ENCODE measurements at regions not wholly inside any gene's neighbourhood (a gene's known extent, or its start where the extent isn't known, plus 50 kb on each side); places are given as distances from the start of the nearest gene placed in this dataset.

DNA sequence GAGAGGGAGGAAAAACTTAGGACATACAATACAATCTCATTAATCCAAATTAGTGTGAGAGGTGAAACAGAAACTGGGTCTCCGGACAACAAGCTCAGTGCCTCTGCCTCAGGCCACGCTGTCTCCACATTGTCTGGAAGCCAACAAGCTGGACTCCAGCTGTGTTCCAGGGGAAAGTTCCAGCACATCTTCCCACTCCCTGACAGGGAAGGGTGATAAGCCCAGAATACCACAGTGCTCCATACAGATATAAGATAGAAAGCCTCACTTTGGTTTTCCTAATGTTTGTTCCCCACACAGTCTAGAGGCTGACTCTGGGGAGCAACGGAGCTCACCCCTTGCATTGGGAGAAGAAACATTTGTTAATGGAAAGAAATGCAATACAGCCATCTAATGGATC, 117.1 kb upstream of the SPTLC3 start (continued):
- TF ChIP-seq, protein P1, sequence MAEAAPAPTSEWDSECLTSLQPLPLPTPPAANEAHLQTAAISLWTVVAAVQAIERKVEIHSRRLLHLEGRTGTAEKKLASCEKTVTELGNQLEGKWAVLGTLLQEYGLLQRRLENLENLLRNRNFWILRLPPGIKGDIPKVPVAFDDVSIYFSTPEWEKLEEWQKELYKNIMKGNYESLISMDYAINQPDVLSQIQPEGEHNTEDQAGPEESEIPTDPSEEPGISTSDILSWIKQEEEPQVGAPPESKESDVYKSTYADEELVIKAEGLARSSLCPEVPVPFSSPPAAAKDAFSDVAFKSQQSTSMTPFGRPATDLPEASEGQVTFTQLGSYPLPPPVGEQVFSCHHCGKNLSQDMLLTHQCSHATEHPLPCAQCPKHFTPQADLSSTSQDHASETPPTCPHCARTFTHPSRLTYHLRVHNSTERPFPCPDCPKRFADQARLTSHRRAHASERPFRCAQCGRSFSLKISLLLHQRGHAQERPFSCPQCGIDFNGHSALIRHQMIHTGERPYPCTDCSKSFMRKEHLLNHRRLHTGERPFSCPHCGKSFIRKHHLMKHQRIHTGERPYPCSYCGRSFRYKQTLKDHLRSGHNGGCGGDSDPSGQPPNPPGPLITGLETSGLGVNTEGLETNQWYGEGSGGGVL (CRISPR knock-in tag; IDR thresholded peaks at IDR 0.05), result no peak
- TF ChIP-seq HNRNPUL1 (IDR thresholded peaks at IDR 0.05; ENCODE audit: low read length) (no peak), RBFOX2 (IDR thresholded peaks at IDR 0.05; ENCODE audit: low read depth, low read length) (no peak), CBFA2T2 (conservative IDR thresholded peaks at IDR 0.05) (no peak), ARID1B (IDR thresholded peaks at IDR 0.05) (no peak)
- TF ChIP-seq, protein P2, sequence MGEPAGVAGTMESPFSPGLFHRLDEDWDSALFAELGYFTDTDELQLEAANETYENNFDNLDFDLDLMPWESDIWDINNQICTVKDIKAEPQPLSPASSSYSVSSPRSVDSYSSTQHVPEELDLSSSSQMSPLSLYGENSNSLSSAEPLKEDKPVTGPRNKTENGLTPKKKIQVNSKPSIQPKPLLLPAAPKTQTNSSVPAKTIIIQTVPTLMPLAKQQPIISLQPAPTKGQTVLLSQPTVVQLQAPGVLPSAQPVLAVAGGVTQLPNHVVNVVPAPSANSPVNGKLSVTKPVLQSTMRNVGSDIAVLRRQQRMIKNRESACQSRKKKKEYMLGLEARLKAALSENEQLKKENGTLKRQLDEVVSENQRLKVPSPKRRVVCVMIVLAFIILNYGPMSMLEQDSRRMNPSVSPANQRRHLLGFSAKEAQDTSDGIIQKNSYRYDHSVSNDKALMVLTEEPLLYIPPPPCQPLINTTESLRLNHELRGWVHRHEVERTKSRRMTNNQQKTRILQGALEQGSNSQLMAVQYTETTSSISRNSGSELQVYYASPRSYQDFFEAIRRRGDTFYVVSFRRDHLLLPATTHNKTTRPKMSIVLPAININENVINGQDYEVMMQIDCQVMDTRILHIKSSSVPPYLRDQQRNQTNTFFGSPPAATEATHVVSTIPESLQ (CRISPR knock-in tag; IDR thresholded peaks at IDR 0.05), result no peak

DNA sequence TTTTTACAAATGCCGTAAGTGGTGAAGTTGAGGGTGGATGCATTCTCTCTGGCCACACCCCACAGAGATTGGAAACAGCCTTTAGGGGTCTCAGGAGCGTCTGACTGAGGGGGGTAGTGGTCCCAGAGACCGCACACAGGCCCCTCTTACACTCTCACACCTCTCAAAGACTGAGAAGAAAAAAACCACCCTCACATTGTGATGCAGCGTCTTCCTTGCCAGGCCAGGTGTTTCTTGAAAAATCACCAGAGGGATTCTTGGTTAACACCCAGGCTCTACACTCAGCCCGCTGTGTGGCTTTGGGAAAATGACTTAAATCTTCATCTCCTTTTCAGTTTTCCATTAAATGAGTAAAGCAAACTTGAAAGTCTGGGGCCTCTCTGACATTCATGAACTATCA, 115.8 kb upstream of the SPTLC3 start:
- intact Hi-C loops (cut with micrococcal nuclease), result no loop called here
- no TSS peak for BruUV-seq (replicated peaks)
- FAIRE-seq (no peak), DNase-seq (ENCODE audit: extremely low read depth in 1 of 4, low spot score in 3 of 4) (no peak), ATAC-seq (no peak)
- H3K27me3 ChIP-seq (ENCODE audit: control insufficient read depth in 2 of 2, insufficient read depth in 2 of 2, low read length in 2 of 2), result no peaks in the 10 kb centered on the region
- H3K4me2 ChIP-seq (ENCODE audit: insufficient read depth, low read length), result no peak overlapping the region
- no peaks in the 10 kb centered on the region for H3K9me1 ChIP-seq (ENCODE audit: control insufficient read depth, insufficient read depth, low read length)
- no peak overlapping the region for H2AFZ ChIP-seq (ENCODE audit: low read depth, low read length)
- no peaks in the 10 kb centered on the region for H3K36me3 ChIP-seq (ENCODE audit: control insufficient read depth, insufficient read depth, low read length)
- H3K9me3 ChIP-seq (replicated peaks; ENCODE audit: control insufficient read depth, insufficient read depth, low read depth, low read length), result no peaks in the 10 kb centered on the region
- ChIA-PET POLR2A (interaction anchor here (0.6 kb wide), 1 partner anchor 954 kb away, joined by 3 read pairs; no protein-coding TSS in a partner anchor), CTCF (ENCODE audit: low intra/inter-chr PET ratio) (no interaction called here)
- in situ Hi-C loops (cut with MboI), result no loop called here
- no peaks in the 10 kb centered on the region for H4K20me1 ChIP-seq (replicated peaks; ENCODE audit: control insufficient read depth, insufficient read depth, low read length)
- WGBS (ENCODE audit: insufficient coverage, low coverage, missing lambda C conversion rate), result 0% methylated on average over 5 of the region's 5 CpGs
- H3K9ac ChIP-seq (ENCODE audit: insufficient read depth in 1 of 2, low read depth in 2 of 2, low read length in 2 of 2), result no peak overlapping the region
- no peaks in the 10 kb centered on the region for H3K4me1 ChIP-seq (replicated peaks in 1 of 2; ENCODE audit: control insufficient read depth in 2 of 2, insufficient read depth in 2 of 2, low read length in 2 of 2)
- no peak overlapping the region for H3K4me3 ChIP-seq
- no peak overlapping the region for H3K27ac ChIP-seq (ENCODE audit: extremely low read depth, low read depth, low read length)
- H3K79me2 ChIP-seq (ENCODE audit: control insufficient read depth, insufficient read depth, low read length), result no peaks in the 10 kb centered on the region
- TF ChIP-seq ARNT (IDR thresholded peaks at IDR 0.05) (no peak), PCBP1 (IDR thresholded peaks at IDR 0.05; ENCODE audit: low read depth, low read length, poor library complexity, severe bottlenecking) (no peak), PTBP1 (IDR thresholded peaks at IDR 0.05; ENCODE audit: low read depth, low read length) (no peak), ZBTB17 (CRISPR knock-in tag; IDR thresholded peaks at IDR 0.05) (no peak)
- TF ChIP-seq, protein P3, sequence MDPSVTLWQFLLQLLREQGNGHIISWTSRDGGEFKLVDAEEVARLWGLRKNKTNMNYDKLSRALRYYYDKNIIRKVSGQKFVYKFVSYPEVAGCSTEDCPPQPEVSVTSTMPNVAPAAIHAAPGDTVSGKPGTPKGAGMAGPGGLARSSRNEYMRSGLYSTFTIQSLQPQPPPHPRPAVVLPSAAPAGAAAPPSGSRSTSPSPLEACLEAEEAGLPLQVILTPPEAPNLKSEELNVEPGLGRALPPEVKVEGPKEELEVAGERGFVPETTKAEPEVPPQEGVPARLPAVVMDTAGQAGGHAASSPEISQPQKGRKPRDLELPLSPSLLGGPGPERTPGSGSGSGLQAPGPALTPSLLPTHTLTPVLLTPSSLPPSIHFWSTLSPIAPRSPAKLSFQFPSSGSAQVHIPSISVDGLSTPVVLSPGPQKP (CRISPR knock-in tag; IDR thresholded peaks at IDR 0.05), result no peak
- TF ChIP-seq, protein P4, sequence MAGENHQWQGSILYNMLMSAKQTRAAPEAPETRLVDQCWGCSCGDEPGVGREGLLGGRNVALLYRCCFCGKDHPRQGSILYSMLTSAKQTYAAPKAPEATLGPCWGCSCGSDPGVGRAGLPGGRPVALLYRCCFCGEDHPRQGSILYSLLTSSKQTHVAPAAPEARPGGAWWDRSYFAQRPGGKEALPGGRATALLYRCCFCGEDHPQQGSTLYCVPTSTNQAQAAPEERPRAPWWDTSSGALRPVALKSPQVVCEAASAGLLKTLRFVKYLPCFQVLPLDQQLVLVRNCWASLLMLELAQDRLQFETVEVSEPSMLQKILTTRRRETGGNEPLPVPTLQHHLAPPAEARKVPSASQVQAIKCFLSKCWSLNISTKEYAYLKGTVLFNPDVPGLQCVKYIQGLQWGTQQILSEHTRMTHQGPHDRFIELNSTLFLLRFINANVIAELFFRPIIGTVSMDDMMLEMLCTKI (IDR thresholded peaks at IDR 0.05; ENCODE audit: partially characterized antibody), result no peak
- TF ChIP-seq, protein P5, sequence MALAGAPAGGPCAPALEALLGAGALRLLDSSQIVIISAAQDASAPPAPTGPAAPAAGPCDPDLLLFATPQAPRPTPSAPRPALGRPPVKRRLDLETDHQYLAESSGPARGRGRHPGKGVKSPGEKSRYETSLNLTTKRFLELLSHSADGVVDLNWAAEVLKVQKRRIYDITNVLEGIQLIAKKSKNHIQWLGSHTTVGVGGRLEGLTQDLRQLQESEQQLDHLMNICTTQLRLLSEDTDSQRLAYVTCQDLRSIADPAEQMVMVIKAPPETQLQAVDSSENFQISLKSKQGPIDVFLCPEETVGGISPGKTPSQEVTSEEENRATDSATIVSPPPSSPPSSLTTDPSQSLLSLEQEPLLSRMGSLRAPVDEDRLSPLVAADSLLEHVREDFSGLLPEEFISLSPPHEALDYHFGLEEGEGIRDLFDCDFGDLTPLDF (CRISPR knock-in tag; IDR thresholded peaks at IDR 0.05), result no peak
